Hepatocyte (in vitro differentiated cells): ENCODE measurements at regions not wholly inside any gene's neighbourhood (a gene's known extent, or its start where the extent isn't known, plus 50 kb on each side); places are given as distances from the start of the nearest gene placed in this dataset.

Experiments used
- EZH2 ChIP-seq: fragments of 200-600 bp; sonication (generic); IDR thresholded peaks from 2 replicates; pipeline ENCODE4 v1.6.1; 2016; ENCODE audit warnings: antibody characterized with exemption, mild to moderate bottlenecking, borderline replicate concordance
- EZH2phosphoT487 ChIP-seq: fragments of 200-600 bp; sonication (generic); IDR thresholded peaks from one replicate; pipeline ENCODE4 v1.6.1; 2018; ENCODE audit warnings: antibody characterized with exemption, mild to moderate bottlenecking, low read depth, moderate library complexity; ENCODE audit not compliant: unreplicated experiment, severe bottlenecking
- TF ChIP-seq, protein P1 (sequence below): fragments of 200-600 bp; sonication (generic); IDR thresholded peaks from 2 replicates; pipeline ENCODE4 v1.5.1; 2016; ENCODE audit warnings: antibody characterized with exemption, mild to moderate bottlenecking; ENCODE audit not compliant: poor library complexity

DNA sequence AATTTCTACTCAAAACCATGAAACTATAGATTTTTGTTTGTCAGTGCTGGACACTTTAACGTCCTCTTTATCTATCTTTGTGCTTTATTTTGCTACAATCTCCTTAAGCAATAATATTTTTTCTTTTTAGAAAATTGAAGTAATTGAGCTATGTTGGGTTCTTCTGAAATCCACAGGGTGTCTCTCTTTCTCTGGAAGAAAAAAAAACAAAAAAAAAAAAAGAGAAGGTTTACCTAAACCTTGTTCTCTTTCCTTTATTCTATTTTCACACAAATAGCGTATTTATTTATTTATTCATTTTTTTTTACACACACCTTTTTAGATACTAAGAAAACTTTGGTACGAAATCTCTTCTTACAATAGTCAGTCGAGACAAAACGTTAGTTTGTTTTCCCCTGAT is 601.0 kb downstream of the EDEM1 start:
- TF ChIP-seq, protein P1, sequence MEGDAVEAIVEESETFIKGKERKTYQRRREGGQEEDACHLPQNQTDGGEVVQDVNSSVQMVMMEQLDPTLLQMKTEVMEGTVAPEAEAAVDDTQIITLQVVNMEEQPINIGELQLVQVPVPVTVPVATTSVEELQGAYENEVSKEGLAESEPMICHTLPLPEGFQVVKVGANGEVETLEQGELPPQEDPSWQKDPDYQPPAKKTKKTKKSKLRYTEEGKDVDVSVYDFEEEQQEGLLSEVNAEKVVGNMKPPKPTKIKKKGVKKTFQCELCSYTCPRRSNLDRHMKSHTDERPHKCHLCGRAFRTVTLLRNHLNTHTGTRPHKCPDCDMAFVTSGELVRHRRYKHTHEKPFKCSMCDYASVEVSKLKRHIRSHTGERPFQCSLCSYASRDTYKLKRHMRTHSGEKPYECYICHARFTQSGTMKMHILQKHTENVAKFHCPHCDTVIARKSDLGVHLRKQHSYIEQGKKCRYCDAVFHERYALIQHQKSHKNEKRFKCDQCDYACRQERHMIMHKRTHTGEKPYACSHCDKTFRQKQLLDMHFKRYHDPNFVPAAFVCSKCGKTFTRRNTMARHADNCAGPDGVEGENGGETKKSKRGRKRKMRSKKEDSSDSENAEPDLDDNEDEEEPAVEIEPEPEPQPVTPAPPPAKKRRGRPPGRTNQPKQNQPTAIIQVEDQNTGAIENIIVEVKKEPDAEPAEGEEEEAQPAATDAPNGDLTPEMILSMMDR: peak; percentile 39
- TF ChIP-seq EZH2phosphoT487 (no peak), EZH2 (no peak)
